A673 (cell line): ENCODE measurements at regions not wholly inside any gene's neighbourhood (a gene's known extent, or its start where the extent isn't known, plus 50 kb on each side); places are given as distances from the start of the nearest gene placed in this dataset.
"Not testable (repeated sequence)": the region's sequence is repeated elsewhere in the genome, so short reads cannot be mapped to it uniquely, and the experiment has no call there.

Experiments
- BruUV-seq: library from RNA; stranded (reverse); fragments of 400-500 nt; replicated peaks from 2 replicates; lab custom pipeline; 2021; lab: Mats Ljungman, UMichigan
- CTCF ChIA-PET: fragments of 300-600 bp; sonication (Branson Sonifier 250); formaldehyde crosslinking; loops from one replicate; lab custom pipeline; 2022; ENCODE audit warnings: antibody characterized with exemption; lab: Charles Lee
- POLR2A ChIA-PET: fragments of 300-600 bp; sonication (Branson Sonifier 250); formaldehyde crosslinking; loops from one replicate; lab custom pipeline; 2022; ENCODE audit warnings: antibody characterized with exemption; ENCODE audit not compliant: low non-redundant PET; lab: Charles Lee
- DNase-seq: peaks from one replicate; pipeline ENCODE4 v3.0.0-alpha.2; 2015; ENCODE audit warnings: low spot score
- H3K27ac ChIP-seq: fragments of 200-600 bp; sonication (generic); 2 replicates; pipeline ENCODE4 v1.5.1; 2016; ENCODE audit warnings: mixed run types, low read depth, mild to moderate bottlenecking, mixed read lengths, antibody characterized with exemption, low read length; ENCODE audit not compliant: poor library complexity, severe bottlenecking
- H3K27me3 ChIP-seq: fragments of 200-600 bp; sonication (generic); replicated peaks from 2 replicates; pipeline ENCODE4 v1.6.1; 2017; ENCODE audit warnings: mixed run types, low read depth, mild to moderate bottlenecking, mixed read lengths, antibody characterized with exemption, low read length; ENCODE audit not compliant: insufficient read depth, poor library complexity
- H3K36me3 ChIP-seq: fragments of 200-600 bp; sonication (generic); 2 replicates; pipeline ENCODE4 v1.6.1; 2016; ENCODE audit warnings: mixed run types, mild to moderate bottlenecking, mixed read lengths, antibody characterized with exemption, low read length; ENCODE audit not compliant: insufficient read depth, poor library complexity, severe bottlenecking
- H3K4me1 ChIP-seq: fragments of 200-600 bp; sonication (generic); 2 replicates; pipeline ENCODE4 v1.6.1; 2017; ENCODE audit warnings: mixed run types, mild to moderate bottlenecking, mixed read lengths, antibody characterized with exemption, low read length; ENCODE audit not compliant: insufficient read depth, poor library complexity, severe bottlenecking
- H3K4me3 ChIP-seq: fragments of 200-600 bp; sonication (generic); 2 replicates; pipeline ENCODE4 v1.5.1; 2016; ENCODE audit warnings: low read depth, mixed run types, mild to moderate bottlenecking, mixed read lengths, low read length; ENCODE audit not compliant: poor library complexity, severe bottlenecking
- H3K9me3 ChIP-seq: fragments of 200-600 bp; sonication (generic); 2 replicates; pipeline ENCODE4 v1.6.1; 2016; ENCODE audit warnings: mixed run types, low read depth, mild to moderate bottlenecking, mixed read lengths, antibody characterized with exemption, low read length; ENCODE audit not compliant: poor library complexity, severe bottlenecking
- CTCF ChIP-seq: fragments of 300-800, 200-600 bp; sonication (generic); conservative IDR thresholded peaks from 2 replicates; pipeline ENCODE4 v1.5.1; 2017; ENCODE audit warnings: low read depth, mild to moderate bottlenecking, antibody characterized with exemption, low read length, moderate library complexity, mixed read lengths
- EZH2 ChIP-seq: fragments of 200-600 bp; sonication (generic); IDR thresholded peaks from 2 replicates; pipeline ENCODE4 v1.6.1; 2017; ENCODE audit warnings: borderline replicate concordance, low read depth, mild to moderate bottlenecking, mixed read lengths, antibody characterized with exemption, low read length; ENCODE audit not compliant: poor library complexity, severe bottlenecking
- intact Hi-C: fragments of 100-400 bp; cut with micrococcal nuclease; formaldehyde crosslinking; loops from one replicate; pipeline ENCODE4 v1.10.0; 2022; ENCODE audit not compliant: unreplicated experiment

GRCh38 chr10:55627501-55628051, 733.5 kb downstream of the ZWINT start:
- H3K27me3 ChIP-seq: peaks cover 27% of the 10 kb centered on the region
- no peak overlapping the region for H3K27ac ChIP-seq
- no peaks in the 10 kb centered on the region for H3K9me3 ChIP-seq
- no peaks in the 10 kb centered on the region for H3K36me3 ChIP-seq
- H3K4me3 ChIP-seq: no peak overlapping the region
- no peak for DNase-seq
- BruUV-seq: no TSS peak
- POLR2A ChIA-PET: no interaction called here
- intact Hi-C loops: no loop called here
- no peak for TF ChIP-seq CTCF
- TF ChIP-seq EZH2: no peak
- no peaks in the 10 kb centered on the region for H3K4me1 ChIP-seq
- CTCF ChIA-PET: no interaction called here

- H3K27me3 ChIP-seq, BruUV-seq, intact Hi-C loops, POLR2A ChIA-PET, H3K4me3 ChIP-seq, H3K9me3 ChIP-seq, CTCF ChIA-PET, H3K27ac ChIP-seq, DNase-seq, H3K36me3 ChIP-seq, H3K4me1 ChIP-seq: not testable (repeated sequence)
Measured at GRCh38 chr10:55601690-55602478, 759.2 kb downstream of the ZWINT start.

GRCh38 chr10:55551603-55552002, 750.6 kb upstream of the PCDH15 start:
- no peaks in the 10 kb centered on the region for H3K27me3 ChIP-seq
- H3K36me3 ChIP-seq: no peaks in the 10 kb centered on the region
- TF ChIP-seq CTCF: no peak
- TF ChIP-seq EZH2: no peak
- DNase-seq: no peak
- BruUV-seq: no TSS peak
- intact Hi-C loops: no loop called here
- H3K4me1 ChIP-seq: no peaks in the 10 kb centered on the region
- CTCF ChIA-PET: no interaction called here
- H3K27ac ChIP-seq: no peak overlapping the region
- H3K4me3 ChIP-seq: no peak overlapping the region
- POLR2A ChIA-PET: interaction anchor here (0.7 kb wide), 1 partner anchor 1955 kb away, joined by 3 read pairs; no protein-coding TSS in a partner anchor
- no peaks in the 10 kb centered on the region for H3K9me3 ChIP-seq
